DND-41 (cell line): ENCODE measurements at regions not wholly inside any gene's neighbourhood (a gene's known extent, or its start where the extent isn't known, plus 50 kb on each side); places are given as distances from the start of the nearest gene placed in this dataset.

Experiments
- ATAC-seq: fragments of 200-7000 bp; cut with Tn5 transposase; 3 replicates; pipeline ENCODE4 v1.9.1; 2021; ENCODE audit warnings: low read depth; ENCODE audit not compliant: insufficient read depth
- DNase-seq: peaks from one replicate; pipeline ENCODE4 v3.0.0-alpha.2; 2020
- H2AFZ ChIP-seq: 2 replicates; pipeline ENCODE4 v1.6.0; 2012; ENCODE audit warnings: low read depth, low read length
- H3K27ac ChIP-seq: 2 replicates; pipeline ENCODE4 v1.5.1; 2012; ENCODE audit warnings: low read length, inconsistent platforms
- H3K27me3 ChIP-seq: fragments of 200-600 bp; sonication (generic); 2 replicates; pipeline ENCODE4 v1.6.0; 2012; ENCODE audit warnings: low read length, mild to moderate bottlenecking, inconsistent platforms; ENCODE audit not compliant: insufficient read depth, poor library complexity
- H3K36me3 ChIP-seq: 2 replicates; pipeline ENCODE4 v1.5.1; 2012; ENCODE audit warnings: low read length, inconsistent platforms; ENCODE audit not compliant: insufficient read depth
- H3K4me1 ChIP-seq: 2 replicates; pipeline ENCODE4 v1.5.1; 2012; ENCODE audit warnings: mild to moderate bottlenecking, low read length; ENCODE audit not compliant: insufficient read depth
- H3K4me2 ChIP-seq: 2 replicates; pipeline ENCODE4 v1.6.0; 2012; ENCODE audit warnings: mild to moderate bottlenecking, moderate library complexity, low read length, inconsistent platforms; ENCODE audit not compliant: insufficient read depth
- H3K4me3 ChIP-seq, 2 experiments: fragments of 200-600 bp in 1 of 2; shearing (Covaris generic) in 1 of 2; 2 replicates each; pipeline ENCODE4 v1.5.1; 2012 to 2016; ENCODE audit warnings: inconsistent platforms in 2 of 2, low read length in 2 of 2, mild to moderate bottlenecking in 2 of 2, low read depth in 1 of 2, moderate library complexity in 1 of 2
- H3K79me2 ChIP-seq: 2 replicates; pipeline ENCODE4 v1.6.0; 2012; ENCODE audit warnings: low read length, inconsistent platforms; ENCODE audit not compliant: insufficient read depth
- H3K9ac ChIP-seq: 2 replicates; pipeline ENCODE4 v1.6.0; 2012; ENCODE audit warnings: low read depth, mild to moderate bottlenecking, inconsistent platforms, low read length, moderate library complexity
- H3K9me3 ChIP-seq: 2 replicates; pipeline ENCODE4 v1.5.1; 2012; ENCODE audit warnings: low read length, moderate library complexity, mild to moderate bottlenecking, inconsistent platforms; ENCODE audit not compliant: insufficient read depth, severe bottlenecking
- H4K20me1 ChIP-seq: 2 replicates; pipeline ENCODE4 v1.6.0; 2012; ENCODE audit warnings: low read length; ENCODE audit not compliant: insufficient read depth
- CTCF ChIP-seq: IDR thresholded peaks from 2 replicates; pipeline ENCODE4 v1.5.1; 2012; ENCODE audit warnings: borderline replicate concordance, low read length, moderate library complexity, mild to moderate bottlenecking; ENCODE audit not compliant: poor library complexity, severe bottlenecking; ENCODE audit errors: extremely low read depth
- EZH2 ChIP-seq: IDR thresholded peaks from 3 replicates; pipeline ENCODE4 v1.6.1; 2012; ENCODE audit warnings: borderline replicate concordance, low read depth, mild to moderate bottlenecking, moderate library complexity, low read length, inconsistent platforms; ENCODE audit not compliant: severe bottlenecking

- Histone ChIP-seq H3K4me2 (no peak overlapping the region), H3K9ac (no peak overlapping the region), H3K4me3 (no peak overlapping the region), H2AFZ (no peak overlapping the region), H3K27me3 (no peaks in the 10 kb centered on the region), H3K36me3 (no peaks in the 10 kb centered on the region), H4K20me1 (no peaks in the 10 kb centered on the region), H3K27ac (no peak overlapping the region), H3K79me2 (no peaks in the 10 kb centered on the region), H3K4me1 (no peaks in the 10 kb centered on the region), H3K9me3 (no peaks in the 10 kb centered on the region)
- TF ChIP-seq EZH2 (no peak), CTCF (no peak)
- ATAC-seq (no peak), DNase-seq (no peak)
Measured at GRCh38 chr18:66143029-66143428, 392.2 kb downstream of the CDH7 start.

DNA sequence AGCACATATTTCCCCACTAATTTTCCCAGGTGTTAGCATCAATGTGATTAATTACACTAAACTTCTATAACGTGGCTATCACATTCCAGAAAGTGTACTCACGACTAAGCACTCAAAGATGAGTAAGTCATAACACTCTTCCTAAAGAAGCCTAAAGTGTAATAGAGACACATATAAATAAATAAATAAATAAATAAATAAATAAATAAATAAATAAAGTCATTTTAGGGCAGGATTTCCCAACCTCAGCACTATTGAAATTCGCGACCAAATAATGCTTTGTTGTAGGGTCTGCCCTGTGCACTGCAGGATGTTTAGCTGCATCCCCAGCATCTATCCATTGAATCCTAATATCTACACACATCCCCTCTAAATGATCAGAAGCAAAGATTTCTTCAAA, 390.9 kb downstream of the CDH7 start:
- Histone ChIP-seq H3K27me3 (no peaks in the 10 kb centered on the region), H2AFZ (no peak overlapping the region), H4K20me1 (no peaks in the 10 kb centered on the region), H3K9ac (no peak overlapping the region), H3K4me2 (no peak overlapping the region), H3K36me3 (no peaks in the 10 kb centered on the region), H3K4me3 (no peak overlapping the region), H3K27ac (no peak overlapping the region), H3K79me2 (no peaks in the 10 kb centered on the region), H3K4me1 (no peaks in the 10 kb centered on the region), H3K9me3 (no peaks in the 10 kb centered on the region)
- ATAC-seq: no peak
- no peak for TF ChIP-seq EZH2
- no peak for TF ChIP-seq CTCF
- DNase-seq: no peak

DNA sequence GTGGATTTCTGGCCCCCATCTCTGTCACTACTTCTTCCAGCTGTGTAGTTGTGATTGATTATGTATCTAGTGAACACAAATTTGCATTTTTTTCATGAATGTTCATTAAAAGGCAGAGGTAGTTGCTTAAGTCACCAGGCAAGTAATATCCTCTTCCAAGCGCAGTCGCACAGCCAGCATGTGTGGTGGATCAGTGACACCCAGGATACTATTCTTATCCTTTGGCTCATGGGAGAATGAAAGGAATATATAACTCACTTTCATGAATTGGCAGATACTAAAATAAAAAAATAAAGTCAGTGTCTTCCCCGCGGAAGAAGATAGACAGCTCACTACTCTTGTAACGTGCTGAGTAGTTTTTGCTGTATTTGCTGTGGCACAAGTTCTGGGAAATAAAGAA, 387.8 kb downstream of the CDH7 start:
- Histone ChIP-seq H3K9me3 (no peaks in the 10 kb centered on the region), H3K36me3 (no peaks in the 10 kb centered on the region), H3K27me3 (no peaks in the 10 kb centered on the region), H3K79me2 (no peaks in the 10 kb centered on the region), H3K9ac (no peak overlapping the region), H2AFZ (no peak overlapping the region), H3K27ac (no peak overlapping the region), H3K4me3 (no peak overlapping the region), H3K4me1 (no peaks in the 10 kb centered on the region), H3K4me2 (no peak overlapping the region), H4K20me1 (no peaks in the 10 kb centered on the region)
- TF ChIP-seq CTCF (no peak), EZH2 (no peak)
- ATAC-seq: no peak
- DNase-seq: no peak

DNA sequence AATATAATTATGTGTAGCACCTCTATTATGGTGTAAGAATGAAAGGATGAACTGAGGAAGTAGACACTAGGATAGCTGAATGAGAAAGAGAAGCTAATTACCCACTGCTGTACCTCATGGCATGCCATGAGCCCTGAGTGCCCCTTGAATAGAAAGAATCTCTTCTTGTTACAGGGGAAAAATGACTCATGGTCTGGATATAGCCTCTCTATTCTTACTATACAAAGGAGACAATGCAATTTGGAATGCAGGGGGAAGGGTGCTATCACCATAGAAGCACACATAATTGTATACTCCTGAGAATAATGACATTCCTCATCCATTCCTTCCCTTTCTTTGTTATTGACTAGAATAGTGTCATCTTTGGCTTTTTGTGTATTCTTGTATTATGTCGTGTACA, 385.2 kb downstream of the CDH7 start:
- H3K4me3 ChIP-seq: no peak overlapping the region
- no peaks in the 10 kb centered on the region for H3K4me1 ChIP-seq
- no peaks in the 10 kb centered on the region for H4K20me1 ChIP-seq
- H3K9ac ChIP-seq: no peak overlapping the region
- no peaks in the 10 kb centered on the region for H3K36me3 ChIP-seq
- H3K9me3 ChIP-seq: no peaks in the 10 kb centered on the region
- no peak overlapping the region for H2AFZ ChIP-seq
- no peaks in the 10 kb centered on the region for H3K27me3 ChIP-seq
- ATAC-seq (no peak), DNase-seq (no peak)
- no peak overlapping the region for H3K27ac ChIP-seq
- no peaks in the 10 kb centered on the region for H3K79me2 ChIP-seq
- TF ChIP-seq EZH2: no peak
- TF ChIP-seq CTCF: no peak
- H3K4me2 ChIP-seq: no peak overlapping the region
